Sigmoid colon (tissue), 6 donors: ENCODE measurements at regions not wholly inside any gene's neighbourhood (a gene's known extent, or its start where the extent isn't known, plus 50 kb on each side); places are given as distances from the start of the nearest gene placed in this dataset.

Source experiments
- DNase-seq: peaks from one replicate; pipeline ENCODE4 v3.0.0-alpha.2; 2019
- H3K27ac ChIP-seq, 4 donors: fragments of 200-600 bp; sonication (generic); one replicate each; pipeline ENCODE4 v1.5.1; 2016 to 2019; ENCODE audit warnings: mild to moderate bottlenecking in 1 of 4
- H3K27me3 ChIP-seq, 3 donors: fragments of 200-600 bp; sonication (generic); one replicate each; pipeline ENCODE4 v1.5.1; 2019; ENCODE audit warnings: mild to moderate bottlenecking in 1 of 3
- H3K36me3 ChIP-seq, 4 donors: fragments of 200-600 bp; sonication (generic); one replicate each; pipeline ENCODE4 v1.5.1; 2016 to 2019
- H3K4me1 ChIP-seq, 4 donors: fragments of 200-600 bp; sonication (generic); one replicate each; pipeline ENCODE4 v1.5.1; 2017 to 2019
- H3K4me3 ChIP-seq, 4 donors: fragments of 200-600 bp; sonication (generic); one replicate each; pipeline ENCODE4 v1.5.1; 2017 to 2019; ENCODE audit warnings: mild to moderate bottlenecking in 2 of 4, moderate library complexity in 1 of 4
- H3K9me3 ChIP-seq, 4 donors: fragments of 200-600 bp in 3 of 4; sonication (generic) in 3 of 4; one replicate each; pipeline versions ENCODE4 v1.5.1 to v1.6.1; 2013 to 2019
- EP300 ChIP-seq, 4 donors: sonication (generic); formaldehyde crosslinking; IDR thresholded peaks; one replicate each; pipeline ENCODE4 v1.6.1; 2017; ENCODE audit warnings: antibody characterized with exemption in 4 of 4
- POLR2A ChIP-seq, 2 donors: fragments of 450-650 bp; IDR thresholded peaks; one replicate each; pipeline ENCODE4 v1.6.1; 2016; ENCODE audit warnings: antibody characterized with exemption in 2 of 2, mild to moderate bottlenecking in 2 of 2, moderate library complexity in 2 of 2
- POLR2AphosphoS5 ChIP-seq, 4 donors: sonication (generic); formaldehyde crosslinking; IDR thresholded peaks; one replicate each; pipeline ENCODE4 v1.6.1; 2017; ENCODE audit warnings: antibody characterized with exemption in 4 of 4
- WGBS, 2 donors: extraction: QIAGEN DNeasy Blood & Tissue Kit; methylation state at CpG; one replicate each; pipeline ENCODE4 v1.1.7; 2013; 5-methylcytosine and 5-hydroxymethylcytosine counted together
- intact Hi-C: fragments of 100-400 bp; cut with DNase I; formaldehyde crosslinking; loops from one replicate; pipeline ENCODE4 v1.15.1; 2023
- TF ChIP-seq, protein P1 (sequence below), 4 experiments: fragments of 450-650 bp in 3 of 4; fragments of 200-600 bp in 1 of 4; IDR thresholded peaks; one replicate each; pipeline ENCODE4 v1.5.1; 2016 to 2019; ENCODE audit warnings: antibody characterized with exemption in 4 of 4, mild to moderate bottlenecking in 3 of 4, moderate library complexity in 2 of 4
- donor health status: healthy with polysubstance abuse.
- donor health status: healthy.

DNA sequence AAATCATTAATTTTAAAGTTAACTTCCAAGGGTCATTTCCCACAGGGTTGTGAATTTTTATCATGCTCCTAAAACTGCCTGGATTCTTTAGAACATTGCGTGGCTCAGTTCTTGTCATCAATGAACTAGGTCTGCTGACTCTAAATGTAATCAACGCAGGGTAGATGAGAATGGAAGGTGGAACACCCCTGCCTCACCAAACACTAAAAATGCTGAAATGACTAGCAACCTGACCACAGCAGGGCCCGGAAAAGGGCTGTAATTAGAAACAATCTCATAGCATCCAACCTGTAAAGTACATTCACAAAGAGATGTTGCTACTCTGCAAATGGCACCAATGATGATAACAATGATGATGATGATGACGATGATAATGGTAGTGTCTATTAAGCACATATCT lies 356.9 kb downstream of the DEPDC1B start:
- Histone ChIP-seq H3K36me3 (no peaks in the 10 kb centered on the region), H3K9me3 (no peaks in the 10 kb centered on the region), H3K4me1 (peaks cover 0 to 23% (median 17%) of the 10 kb centered on the region in 4 donors), H3K27ac (no peak overlapping the region), H3K4me3 (no peak overlapping the region), H3K27me3 (no peaks in the 10 kb centered on the region)
- WGBS, 2 donors = 92 to 93% methylated on average over 4 of the region's 4 CpGs
- TF ChIP-seq EP300 (IDR thresholded peaks at IDR 0.05) (no peak), POLR2AphosphoS5 (IDR thresholded peaks at IDR 0.05) (no peak), POLR2A (IDR thresholded peaks at IDR 0.05) (no peak)
- TF ChIP-seq, protein P1, sequence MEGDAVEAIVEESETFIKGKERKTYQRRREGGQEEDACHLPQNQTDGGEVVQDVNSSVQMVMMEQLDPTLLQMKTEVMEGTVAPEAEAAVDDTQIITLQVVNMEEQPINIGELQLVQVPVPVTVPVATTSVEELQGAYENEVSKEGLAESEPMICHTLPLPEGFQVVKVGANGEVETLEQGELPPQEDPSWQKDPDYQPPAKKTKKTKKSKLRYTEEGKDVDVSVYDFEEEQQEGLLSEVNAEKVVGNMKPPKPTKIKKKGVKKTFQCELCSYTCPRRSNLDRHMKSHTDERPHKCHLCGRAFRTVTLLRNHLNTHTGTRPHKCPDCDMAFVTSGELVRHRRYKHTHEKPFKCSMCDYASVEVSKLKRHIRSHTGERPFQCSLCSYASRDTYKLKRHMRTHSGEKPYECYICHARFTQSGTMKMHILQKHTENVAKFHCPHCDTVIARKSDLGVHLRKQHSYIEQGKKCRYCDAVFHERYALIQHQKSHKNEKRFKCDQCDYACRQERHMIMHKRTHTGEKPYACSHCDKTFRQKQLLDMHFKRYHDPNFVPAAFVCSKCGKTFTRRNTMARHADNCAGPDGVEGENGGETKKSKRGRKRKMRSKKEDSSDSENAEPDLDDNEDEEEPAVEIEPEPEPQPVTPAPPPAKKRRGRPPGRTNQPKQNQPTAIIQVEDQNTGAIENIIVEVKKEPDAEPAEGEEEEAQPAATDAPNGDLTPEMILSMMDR (IDR thresholded peaks at IDR 0.05) = no peak
- no peak for DNase-seq
- intact Hi-C loops = no loop called here

DNA sequence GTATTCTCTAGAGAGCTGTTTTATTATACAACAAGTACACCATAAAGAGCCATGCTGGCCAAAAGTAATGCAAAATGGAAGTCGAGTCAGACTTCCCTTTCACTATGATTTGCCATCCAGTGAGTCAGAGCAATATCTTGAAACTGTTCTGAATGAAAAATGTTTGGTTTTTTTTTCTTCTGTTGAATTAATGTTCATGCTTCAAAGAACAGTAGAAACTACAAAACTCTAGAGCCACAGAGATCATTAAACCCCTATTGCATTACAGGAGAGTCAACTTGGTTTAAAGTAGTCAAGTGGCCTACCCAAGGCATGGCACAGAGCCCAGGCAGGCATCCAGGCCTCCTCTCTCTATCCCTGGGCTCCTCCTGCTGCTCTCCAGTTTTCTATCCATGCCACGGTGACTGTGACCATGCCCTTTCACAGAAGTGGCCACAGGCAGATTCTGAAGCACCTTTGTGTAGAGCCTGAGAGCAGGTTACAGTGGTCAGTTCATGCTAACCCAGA lies 358.9 kb downstream of the DEPDC1B start:
- peak overlapping the region in 2 of 4 donors; percentile 71 to 75 for H3K27ac ChIP-seq
- intact Hi-C loops = no loop called here
- no peak overlapping the region for H3K4me3 ChIP-seq
- H3K4me1 ChIP-seq = peaks cover 0 to 32% (median 25%) of the 10 kb centered on the region in 4 donors
- H3K36me3 ChIP-seq = no peaks in the 10 kb centered on the region
- DNase-seq = no peak
- 75 to 82% methylated on average over 2 of the region's 2 CpGs for WGBS, 2 donors
- TF ChIP-seq POLR2AphosphoS5 (IDR thresholded peaks at IDR 0.05) = no peak
- TF ChIP-seq, protein P1 (IDR thresholded peaks at IDR 0.05) = no peak
- no peaks in the 10 kb centered on the region for H3K9me3 ChIP-seq
- H3K27me3 ChIP-seq = no peaks in the 10 kb centered on the region

DNA sequence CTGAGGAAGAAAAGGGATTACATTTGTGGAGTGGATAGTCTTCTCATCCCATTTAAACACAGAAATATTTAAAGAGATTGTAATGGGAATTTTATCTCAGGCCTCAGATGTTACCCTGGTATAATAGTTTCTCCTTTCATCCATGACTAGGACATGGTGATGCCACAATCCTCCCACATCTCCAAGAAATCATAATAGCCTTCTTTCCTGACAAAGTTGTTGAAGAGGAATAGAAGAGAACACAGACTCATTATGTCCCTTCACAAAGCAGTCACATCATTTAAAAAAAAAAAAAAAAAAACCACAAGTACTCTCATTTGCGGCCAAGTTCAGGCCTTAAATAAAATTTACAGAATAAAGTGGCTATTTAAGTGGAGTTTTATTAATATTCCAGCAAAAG lies 359.6 kb downstream of the DEPDC1B start:
- Histone ChIP-seq H3K36me3 (no peaks in the 10 kb centered on the region), H3K4me3 (no peak overlapping the region), H3K27ac (peak overlapping the region; percentile 35 to 75 (median 70)), H3K27me3 (no peaks in the 10 kb centered on the region), H3K9me3 (no peaks in the 10 kb centered on the region), H3K4me1 (peaks cover 0 to 39% (median 31%) of the 10 kb centered on the region in 4 donors)
- TF ChIP-seq POLR2AphosphoS5 (IDR thresholded peaks at IDR 0.05) = no peak
- no peak for TF ChIP-seq POLR2A (IDR thresholded peaks at IDR 0.05)
- TF ChIP-seq, protein P1 (IDR thresholded peaks at IDR 0.05) = no peak
- no peak for TF ChIP-seq EP300 (IDR thresholded peaks at IDR 0.05)
- DNase-seq = no peak
- intact Hi-C loops = no loop called here
- 95 to 96% methylated on average over 1 of the region's 1 CpG for WGBS, 2 donors

DNA sequence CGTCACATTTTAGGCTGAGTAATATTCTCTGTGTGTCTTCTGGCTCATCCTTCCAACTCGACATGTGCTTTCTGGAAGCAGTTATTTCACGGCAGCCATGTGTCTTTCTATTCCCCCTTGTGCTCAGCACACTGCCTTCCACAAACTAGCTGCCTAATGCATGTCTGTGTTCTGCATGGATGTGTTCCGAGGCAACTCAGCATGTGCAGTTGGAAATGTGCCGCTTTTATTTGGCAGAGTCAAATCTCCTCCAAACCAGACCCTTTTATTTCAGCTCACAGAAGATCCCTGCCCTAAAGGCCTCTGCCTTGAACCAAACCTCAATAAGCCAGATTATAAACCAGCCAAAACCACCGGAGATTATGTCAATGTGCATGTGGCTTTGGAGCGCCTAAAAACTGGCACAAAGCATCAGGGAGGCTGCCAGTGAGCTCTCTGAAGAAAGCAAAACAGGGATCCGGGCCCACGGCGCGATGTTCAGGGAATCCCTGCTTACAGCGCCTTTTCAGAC lies 360.2 kb downstream of the DEPDC1B start:
- TF ChIP-seq EP300 (IDR thresholded peaks at IDR 0.05) = no peak
- TF ChIP-seq, protein P1 (IDR thresholded peaks at IDR 0.05) = no peak
- TF ChIP-seq POLR2AphosphoS5 (IDR thresholded peaks at IDR 0.05) = peak in 1 of 4 donors; percentile 80
- no peak for TF ChIP-seq POLR2A (IDR thresholded peaks at IDR 0.05)
- no peak overlapping the region for H3K4me3 ChIP-seq
- intact Hi-C loops = loop anchor here (5.0 kb wide), 2 partner anchors 48 to 213 kb away; no protein-coding TSS in a partner anchor
- no peaks in the 10 kb centered on the region for H3K9me3 ChIP-seq
- no peaks in the 10 kb centered on the region for H3K27me3 ChIP-seq
- peak; percentile 72 for DNase-seq
- H3K27ac ChIP-seq = peak overlapping the region; percentile 35 to 75 (median 70)
- H3K36me3 ChIP-seq = no peaks in the 10 kb centered on the region
- 86 to 92% methylated on average over 12 of the region's 12 CpGs for WGBS, 2 donors
- H3K4me1 ChIP-seq = peaks cover 0 to 45% (median 37%) of the 10 kb centered on the region in 4 donors

DNA sequence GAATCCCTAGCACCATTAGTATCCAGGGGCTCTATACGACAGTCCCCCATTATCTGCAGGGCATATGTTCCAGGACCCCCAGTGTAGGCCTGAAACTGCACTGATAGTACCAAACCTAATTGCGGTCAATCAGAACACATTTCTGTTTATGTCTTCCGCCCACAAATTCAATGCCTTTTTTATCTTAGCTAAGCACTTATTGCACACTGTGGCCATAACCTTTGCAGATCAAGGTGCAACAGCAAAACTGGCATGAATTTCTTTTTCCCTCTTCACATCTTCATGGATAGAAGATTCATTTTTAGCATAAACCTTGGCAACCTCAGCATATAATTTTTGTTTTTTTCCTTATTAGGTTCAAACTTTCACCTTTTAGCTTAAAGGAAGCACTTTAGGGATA lies 361.1 kb downstream of the DEPDC1B start:
- Histone ChIP-seq H3K4me1 (peaks cover 0 to 53% (median 46%) of the 10 kb centered on the region in 4 donors), H3K27me3 (no peaks in the 10 kb centered on the region), H3K36me3 (no peaks in the 10 kb centered on the region), H3K9me3 (no peaks in the 10 kb centered on the region), H3K4me3 (no peak overlapping the region), H3K27ac (peak overlapping the region in 3 of 4 donors; percentile 5 to 75 (median 71))
- no peak for TF ChIP-seq POLR2AphosphoS5 (IDR thresholded peaks at IDR 0.05)
- no peak for DNase-seq
- intact Hi-C loops = loop anchor here (5.0 kb wide), 2 partner anchors 48 to 213 kb away; no protein-coding TSS in a partner anchor
- WGBS, 2 donors = 94 to 96% methylated on average over 3 of the region's 3 CpGs
